H7 (cell line): ENCODE measurements at regions not wholly inside any gene's neighbourhood (a gene's known extent, or its start where the extent isn't known, plus 50 kb on each side); places are given as distances from the start of the nearest gene placed in this dataset.

Source experiments
- DNase-seq: peaks from one replicate; pipeline ENCODE4 v3.0.0; 2012
- H3K27me3 ChIP-seq: 2 replicates; pipeline ENCODE4 v1.6.0; 2011; ENCODE audit warnings: mild to moderate bottlenecking, low read length; ENCODE audit not compliant: control insufficient read depth, insufficient read depth
- H3K36me3 ChIP-seq: replicated peaks from 2 replicates; pipeline ENCODE4 v1.5.1; 2011; ENCODE audit warnings: low read length; ENCODE audit not compliant: control insufficient read depth, insufficient read depth
- H3K4me3 ChIP-seq: 2 replicates; pipeline ENCODE4 v1.5.1; 2011; ENCODE audit warnings: low read depth, mild to moderate bottlenecking, control low read depth, low read length, moderate library complexity; ENCODE audit not compliant: insufficient read depth

GRCh38 chr1:8217809-8218208 lies 100.1 kb upstream of the SLC45A1 start:
- peak overlapping the region; percentile 27; the same call in 1 of the 2 replicates for H3K4me3 ChIP-seq
- no peak for DNase-seq
- peaks cover 6% of the 10 kb centered on the region; the same call in 1 of the 2 replicates for H3K27me3 ChIP-seq
- no peaks in the 10 kb centered on the region for H3K36me3 ChIP-seq

GRCh38 chr1:8217011-8217711 lies 100.8 kb upstream of the SLC45A1 start:
- Histone ChIP-seq H3K4me3 (peak overlapping the region; percentile 29), H3K36me3 (no peaks in the 10 kb centered on the region), H3K27me3 (peaks cover 6% of the 10 kb centered on the region; the same call in 1 of the 2 replicates)
- DNase-seq, result peak; percentile 85

GRCh38 chr1:8216005-8216404 lies 101.9 kb upstream of the SLC45A1 start:
- Histone ChIP-seq H3K4me3 (no peak overlapping the region), H3K36me3 (no peaks in the 10 kb centered on the region), H3K27me3 (peaks cover 6% of the 10 kb centered on the region; the same call in 1 of the 2 replicates)
- DNase-seq, result no peak

- no peaks in the 10 kb centered on the region for H3K36me3 ChIP-seq
- DNase-seq, result no peak
- H3K27me3 ChIP-seq, result peaks cover 6% of the 10 kb centered on the region; the same call in 1 of the 2 replicates
- H3K4me3 ChIP-seq, result no peak overlapping the region
Observed at GRCh38 chr1:8214501-8215173, 103.3 kb upstream of the SLC45A1 start.

- H3K36me3 ChIP-seq, result no peaks in the 10 kb centered on the region
- no peak overlapping the region for H3K4me3 ChIP-seq
- DNase-seq, result no peak
- H3K27me3 ChIP-seq, result peaks cover 6% of the 10 kb centered on the region; the same call in 1 of the 2 replicates
Observed at GRCh38 chr1:8213676-8214075, 104.2 kb upstream of the SLC45A1 start.

- no peaks in the 10 kb centered on the region for H3K36me3 ChIP-seq
- H3K27me3 ChIP-seq, result peaks cover 6% of the 10 kb centered on the region; the same call in 1 of the 2 replicates
- no peak for DNase-seq
- H3K4me3 ChIP-seq, result no peak overlapping the region
Observed at GRCh38 chr1:8213136-8213535, 104.8 kb upstream of the SLC45A1 start.

- H3K4me3 ChIP-seq, result no peak overlapping the region
- no peak for DNase-seq
- peaks cover 3% of the 10 kb centered on the region; the same call in 1 of the 2 replicates for H3K27me3 ChIP-seq
- H3K36me3 ChIP-seq, result no peaks in the 10 kb centered on the region
Observed at GRCh38 chr1:8212580-8213031, 105.3 kb upstream of the SLC45A1 start.

GRCh38 chr1:8211883-8212579 lies 105.9 kb upstream of the SLC45A1 start:
- Histone ChIP-seq H3K4me3 (no peak overlapping the region), H3K27me3 (no peaks in the 10 kb centered on the region; the same call in 1 of the 2 replicates), H3K36me3 (no peaks in the 10 kb centered on the region)
- no peak for DNase-seq

- Histone ChIP-seq H3K27me3 (no peaks in the 10 kb centered on the region; the same call in 1 of the 2 replicates), H3K4me3 (no peak overlapping the region), H3K36me3 (no peaks in the 10 kb centered on the region)
- DNase-seq, result no peak
Observed at GRCh38 chr1:8211251-8211882, 106.5 kb upstream of the SLC45A1 start.

- no peak overlapping the region for H3K4me3 ChIP-seq
- no peak for DNase-seq
- H3K36me3 ChIP-seq, result no peaks in the 10 kb centered on the region
- no peaks in the 10 kb centered on the region for H3K27me3 ChIP-seq
Observed at GRCh38 chr1:8207202-8207601, 110.7 kb upstream of the SLC45A1 start.

GRCh38 chr1:8206391-8206790 lies 111.5 kb upstream of the SLC45A1 start:
- no peaks in the 10 kb centered on the region for H3K27me3 ChIP-seq
- no peak for DNase-seq
- H3K4me3 ChIP-seq, result no peak overlapping the region
- no peaks in the 10 kb centered on the region for H3K36me3 ChIP-seq

GRCh38 chr1:8205771-8206170 lies 112.1 kb upstream of the SLC45A1 start:
- H3K36me3 ChIP-seq, result no peaks in the 10 kb centered on the region
- H3K27me3 ChIP-seq, result no peaks in the 10 kb centered on the region
- no peak for DNase-seq
- H3K4me3 ChIP-seq, result no peak overlapping the region

GRCh38 chr1:8204826-8205225 lies 113.1 kb upstream of the SLC45A1 start:
- DNase-seq, result no peak
- no peaks in the 10 kb centered on the region for H3K27me3 ChIP-seq

GRCh38 chr1:8203551-8203950 lies 114.4 kb upstream of the SLC45A1 start:
- DNase-seq, result no peak
- H3K36me3 ChIP-seq, result no peaks in the 10 kb centered on the region
- no peaks in the 10 kb centered on the region for H3K27me3 ChIP-seq
- no peak overlapping the region for H3K4me3 ChIP-seq

More at GRCh38 chr1:8204826-8205225, 113.1 kb upstream of the SLC45A1 start:
- H3K36me3 ChIP-seq, result no peaks in the 10 kb centered on the region
- H3K4me3 ChIP-seq, result no peak overlapping the region
